GM18858 (cell line): ENCODE measurements at regions not wholly inside any gene's neighbourhood (a gene's known extent, or its start where the extent isn't known, plus 50 kb on each side); places are given as distances from the start of the nearest gene placed in this dataset.
"Not testable (repeated sequence)": the region's sequence is repeated elsewhere in the genome, so short reads cannot be mapped to it uniquely, and the experiment has no call there.

Experiments used
- ATAC-seq: cut with Tn5 transposase; IDR thresholded peaks from one replicate; pipeline ENCODE4 v1.9.1; 2021; ENCODE audit not compliant: unreplicated experiment

GRCh38 chr6:106749609-106750008 lies 120.2 kb downstream of the QRSL1 start:
- no peak for ATAC-seq

- ATAC-seq: no peak
These were observed 119.3 kb downstream of the QRSL1 start for GRCh38 chr6:106748547-106749207.

GRCh38 chr6:106747139-106747538 lies 117.8 kb downstream of the QRSL1 start:
- ATAC-seq: no peak

- ATAC-seq: no peak
These were observed 117.3 kb downstream of the QRSL1 start for GRCh38 chr6:106746652-106747051.

GRCh38 chr6:106745824-106746582 lies 116.6 kb downstream of the QRSL1 start:
- no peak for ATAC-seq

GRCh38 chr6:106745197-106745770 lies 115.9 kb downstream of the QRSL1 start:
- no peak for ATAC-seq

GRCh38 chr6:106744781-106745180 lies 115.4 kb downstream of the QRSL1 start:
- ATAC-seq: no peak

- ATAC-seq: not testable (repeated sequence)
These were observed 114.7 kb downstream of the QRSL1 start for GRCh38 chr6:106744029-106744428.

- no peak for ATAC-seq
These were observed 114.2 kb downstream of the QRSL1 start for GRCh38 chr6:106743612-106744011.

GRCh38 chr6:106740287-106740686 lies 110.9 kb downstream of the QRSL1 start:
- ATAC-seq: no peak

GRCh38 chr6:106739387-106739786 lies 110.0 kb downstream of the QRSL1 start:
- no peak for ATAC-seq

GRCh38 chr6:106736502-106736901 lies 107.1 kb downstream of the QRSL1 start:
- ATAC-seq: no peak

GRCh38 chr6:106735828-106736227 lies 106.5 kb downstream of the QRSL1 start:
- ATAC-seq: no peak

GRCh38 chr6:106735136-106735633 lies 105.8 kb downstream of the QRSL1 start:
- no peak for ATAC-seq

- ATAC-seq: no peak
These were observed 104.0 kb downstream of the QRSL1 start for GRCh38 chr6:106733386-106733785.

GRCh38 chr6:106732376-106732940 lies 103.1 kb downstream of the QRSL1 start:
- no peak for ATAC-seq

- ATAC-seq: no peak
These were observed 102.4 kb downstream of the QRSL1 start for GRCh38 chr6:106731843-106732160.

- no peak for ATAC-seq
These were observed 101.9 kb downstream of the QRSL1 start for GRCh38 chr6:106731144-106731842.

- ATAC-seq: no peak
These were observed 101.3 kb downstream of the QRSL1 start for GRCh38 chr6:106730718-106731117.

- no peak for ATAC-seq
These were observed 100.9 kb downstream of the QRSL1 start for GRCh38 chr6:106730264-106730663.

- ATAC-seq: no peak
These were observed 100.5 kb downstream of the QRSL1 start for GRCh38 chr6:106729841-106730240.
